ENCODE measurements at regions not wholly inside any gene's neighbourhood (a gene's known extent, or its start where the extent isn't known, plus 50 kb on each side); places are given as distances from the start of the nearest gene placed in this dataset.

DNA sequence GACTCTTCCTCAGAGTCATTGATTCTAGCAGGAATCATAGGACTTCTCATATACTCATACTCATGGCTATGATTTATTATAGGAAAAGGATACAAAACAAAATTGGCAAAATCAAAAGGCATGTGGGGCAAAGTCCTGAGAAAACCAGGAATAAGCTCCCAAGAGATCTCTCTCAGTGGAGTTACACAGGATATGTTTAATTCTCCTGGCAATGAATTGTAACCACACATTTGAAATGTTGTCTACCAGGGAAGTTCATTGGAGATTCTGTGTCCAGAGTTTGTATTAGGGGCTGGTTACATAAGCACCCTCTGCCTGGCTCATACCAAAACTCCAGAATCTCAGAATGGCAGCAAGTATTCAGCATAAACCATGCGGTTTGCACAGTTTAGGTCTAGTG, 63.9 kb downstream of the ADAMTS1 start:
- TF ChIP-seq EZH2 (IDR thresholded peaks at IDR 0.05; ENCODE audit: borderline replicate concordance, low read depth, low read length, severe bottlenecking): no peak
- TF ChIP-seq, protein P1, sequence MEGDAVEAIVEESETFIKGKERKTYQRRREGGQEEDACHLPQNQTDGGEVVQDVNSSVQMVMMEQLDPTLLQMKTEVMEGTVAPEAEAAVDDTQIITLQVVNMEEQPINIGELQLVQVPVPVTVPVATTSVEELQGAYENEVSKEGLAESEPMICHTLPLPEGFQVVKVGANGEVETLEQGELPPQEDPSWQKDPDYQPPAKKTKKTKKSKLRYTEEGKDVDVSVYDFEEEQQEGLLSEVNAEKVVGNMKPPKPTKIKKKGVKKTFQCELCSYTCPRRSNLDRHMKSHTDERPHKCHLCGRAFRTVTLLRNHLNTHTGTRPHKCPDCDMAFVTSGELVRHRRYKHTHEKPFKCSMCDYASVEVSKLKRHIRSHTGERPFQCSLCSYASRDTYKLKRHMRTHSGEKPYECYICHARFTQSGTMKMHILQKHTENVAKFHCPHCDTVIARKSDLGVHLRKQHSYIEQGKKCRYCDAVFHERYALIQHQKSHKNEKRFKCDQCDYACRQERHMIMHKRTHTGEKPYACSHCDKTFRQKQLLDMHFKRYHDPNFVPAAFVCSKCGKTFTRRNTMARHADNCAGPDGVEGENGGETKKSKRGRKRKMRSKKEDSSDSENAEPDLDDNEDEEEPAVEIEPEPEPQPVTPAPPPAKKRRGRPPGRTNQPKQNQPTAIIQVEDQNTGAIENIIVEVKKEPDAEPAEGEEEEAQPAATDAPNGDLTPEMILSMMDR (IDR thresholded peaks at IDR 0.05; ENCODE audit: borderline replicate concordance, extremely low read depth, low read length, poor library complexity, severe bottlenecking): no peak
